WTC11 (cell line): ENCODE measurements at regions not wholly inside any gene's neighbourhood (a gene's known extent, or its start where the extent isn't known, plus 50 kb on each side); places are given as distances from the start of the nearest gene placed in this dataset.

ENCODE experiments used
- ESRRA ChIP-seq: sonication (generic); formaldehyde crosslinking; IDR thresholded peaks from 2 replicates; pipeline ENCODE4 v1.8.1; 2022; ENCODE audit warnings: mild to moderate bottlenecking, missing genetic modification reagents, borderline replicate concordance
- SP1 ChIP-seq: sonication (generic); formaldehyde crosslinking; conservative IDR thresholded peaks from 2 replicates; pipeline ENCODE4 v1.8.1; 2022; ENCODE audit warnings: missing genetic modification reagents

DNA sequence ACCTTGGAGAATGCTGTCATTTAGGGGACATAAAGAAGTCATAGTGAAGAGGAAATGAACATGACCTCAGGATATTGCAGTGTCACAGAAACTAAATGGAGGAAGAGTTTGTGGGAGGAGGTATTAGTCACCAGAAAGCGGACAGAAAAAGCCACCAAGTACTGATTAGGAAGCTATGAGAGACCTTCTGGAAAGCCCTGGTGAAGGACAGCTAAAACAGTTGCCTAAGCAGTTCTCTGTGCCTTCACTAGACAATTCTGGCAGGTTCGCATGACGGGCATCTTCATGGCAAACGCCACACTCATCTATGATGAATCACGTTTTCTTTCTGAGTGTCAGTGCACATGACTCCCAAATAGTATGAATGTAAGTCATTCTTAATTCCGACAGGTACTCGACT is 325.8 kb downstream of the C11orf87 start:
- no peak for TF ChIP-seq SP1 (CRISPR knock-in tag)
- TF ChIP-seq ESRRA (CRISPR knock-in tag) = no peak
